ENCODE measurements at regions not wholly inside any gene's neighbourhood (a gene's known extent, or its start where the extent isn't known, plus 50 kb on each side); places are given as distances from the start of the nearest gene placed in this dataset.
"Not testable (repeated sequence)": the region's sequence is repeated elsewhere in the genome, so short reads cannot be mapped to it uniquely, and the experiment has no call there.

DNA sequence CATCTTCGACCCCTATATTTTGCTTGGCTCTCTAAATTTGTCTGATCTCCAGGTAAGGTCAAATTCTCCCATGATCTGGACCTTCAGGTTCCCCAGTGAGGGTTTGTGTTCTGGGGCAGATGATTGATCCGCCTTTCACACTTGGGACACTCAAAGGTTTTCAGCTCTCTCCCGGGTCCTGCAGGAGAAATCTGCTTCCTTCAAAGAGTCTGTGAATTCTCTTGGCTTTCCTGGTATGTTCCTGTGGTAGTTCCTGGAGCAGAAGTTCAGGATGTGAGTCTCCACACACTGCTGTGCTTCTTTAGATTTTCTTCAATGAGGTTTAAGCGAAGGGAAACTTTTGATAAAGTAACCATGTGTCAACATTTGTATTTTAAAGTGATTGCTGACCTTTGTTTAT lies 318.0 kb downstream of the TAF11L14 start:
- no peak for DNase-seq
- Histone ChIP-seq H3K4me1 (no peaks in the 10 kb centered on the region), H3K36me3 (ENCODE audit: low read depth, missing control alignments) (no peaks in the 10 kb centered on the region), H3K27ac (no peak overlapping the region), H3K4me3 (no peak overlapping the region), H3K9me3 (no peaks in the 10 kb centered on the region), H3K27me3 (no peaks in the 10 kb centered on the region)
- no peak for TF ChIP-seq POLR2A (IDR thresholded peaks at IDR 0.05)
- TF ChIP-seq, protein P1, sequence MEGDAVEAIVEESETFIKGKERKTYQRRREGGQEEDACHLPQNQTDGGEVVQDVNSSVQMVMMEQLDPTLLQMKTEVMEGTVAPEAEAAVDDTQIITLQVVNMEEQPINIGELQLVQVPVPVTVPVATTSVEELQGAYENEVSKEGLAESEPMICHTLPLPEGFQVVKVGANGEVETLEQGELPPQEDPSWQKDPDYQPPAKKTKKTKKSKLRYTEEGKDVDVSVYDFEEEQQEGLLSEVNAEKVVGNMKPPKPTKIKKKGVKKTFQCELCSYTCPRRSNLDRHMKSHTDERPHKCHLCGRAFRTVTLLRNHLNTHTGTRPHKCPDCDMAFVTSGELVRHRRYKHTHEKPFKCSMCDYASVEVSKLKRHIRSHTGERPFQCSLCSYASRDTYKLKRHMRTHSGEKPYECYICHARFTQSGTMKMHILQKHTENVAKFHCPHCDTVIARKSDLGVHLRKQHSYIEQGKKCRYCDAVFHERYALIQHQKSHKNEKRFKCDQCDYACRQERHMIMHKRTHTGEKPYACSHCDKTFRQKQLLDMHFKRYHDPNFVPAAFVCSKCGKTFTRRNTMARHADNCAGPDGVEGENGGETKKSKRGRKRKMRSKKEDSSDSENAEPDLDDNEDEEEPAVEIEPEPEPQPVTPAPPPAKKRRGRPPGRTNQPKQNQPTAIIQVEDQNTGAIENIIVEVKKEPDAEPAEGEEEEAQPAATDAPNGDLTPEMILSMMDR (IDR thresholded peaks at IDR 0.05) = no peak
- intact Hi-C loops (cut with DNase I; ENCODE audit: low total_unique reads) = no loop called here
- WGBS, 2 donors = 75 to 86% methylated on average over 4 of the region's 4 CpGs

DNA sequence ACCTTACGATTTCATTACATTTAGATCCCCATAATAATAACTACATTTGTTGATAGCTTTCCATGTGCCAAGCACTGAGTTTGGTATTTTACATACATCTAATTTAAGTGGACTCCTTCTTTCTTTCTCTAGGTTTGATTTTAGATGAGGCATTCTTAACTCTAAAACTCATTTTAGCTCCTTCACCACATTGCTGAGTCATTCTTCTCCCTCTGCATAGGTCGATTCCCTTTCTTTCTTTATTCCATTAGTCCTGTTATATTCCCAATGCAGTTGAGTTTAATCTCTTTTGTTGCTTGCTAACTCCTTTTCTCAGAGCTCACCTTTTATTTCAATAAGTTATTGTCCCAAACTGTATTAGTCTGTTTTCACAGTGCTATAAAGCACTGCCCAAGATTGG lies 329.8 kb downstream of the TAF11L14 start:
- intact Hi-C loops (cut with DNase I; ENCODE audit: low total_unique reads) = no loop called here
- DNase-seq = no peak
- H3K4me3 ChIP-seq = no peak overlapping the region
- no peak overlapping the region for H3K27ac ChIP-seq
- H3K4me1 ChIP-seq = no peaks in the 10 kb centered on the region
- WGBS, 2 donors = 82 to 86% methylated on average over 2 of the region's 2 CpGs
- H3K36me3 ChIP-seq (ENCODE audit: low read depth, missing control alignments) = no peaks in the 10 kb centered on the region
- no peaks in the 10 kb centered on the region for H3K27me3 ChIP-seq
- TF ChIP-seq, protein P1 (IDR thresholded peaks at IDR 0.05) = no peak
- no peak for TF ChIP-seq POLR2A (IDR thresholded peaks at IDR 0.05)
- H3K9me3 ChIP-seq = no peaks in the 10 kb centered on the region

- WGBS, 2 donors = 80 to 87% methylated on average over 4 to 5 of the region's 5 CpGs
- Histone ChIP-seq H3K4me1 (no peaks in the 10 kb centered on the region), H3K4me3 (no peak overlapping the region), H3K36me3 (ENCODE audit: low read depth, missing control alignments) (no peaks in the 10 kb centered on the region), H3K27me3 (no peaks in the 10 kb centered on the region), H3K9me3 (no peaks in the 10 kb centered on the region), H3K27ac (no peak overlapping the region)
- intact Hi-C loops (cut with DNase I; ENCODE audit: low total_unique reads) = no loop called here
- DNase-seq = no peak
- no peak for TF ChIP-seq POLR2A (IDR thresholded peaks at IDR 0.05)
- TF ChIP-seq, protein P1 (IDR thresholded peaks at IDR 0.05) = no peak
These were observed 332.6 kb downstream of the TAF11L14 start for GRCh38 chr5:17966640-17967402.

- H3K4me3 ChIP-seq = no peak overlapping the region
- TF ChIP-seq, protein P1 (IDR thresholded peaks at IDR 0.05) = no peak
- no peak for TF ChIP-seq POLR2A (IDR thresholded peaks at IDR 0.05)
- intact Hi-C loops (cut with DNase I; ENCODE audit: low total_unique reads) = no loop called here
- H3K9me3 ChIP-seq = no peaks in the 10 kb centered on the region
- H3K4me1 ChIP-seq = no peaks in the 10 kb centered on the region
- WGBS, 2 donors = 84 to 96% methylated on average over 1 of the region's 1 CpG
- no peaks in the 10 kb centered on the region for H3K27me3 ChIP-seq
- H3K36me3 ChIP-seq (ENCODE audit: low read depth, missing control alignments) = no peaks in the 10 kb centered on the region
- no peak for DNase-seq
- H3K27ac ChIP-seq = no peak overlapping the region
These were observed 342.1 kb downstream of the TAF11L14 start for GRCh38 chr5:17976404-17976803.

- Histone ChIP-seq H3K4me3 (no peak overlapping the region), H3K4me1 (no peaks in the 10 kb centered on the region), H3K36me3 (ENCODE audit: low read depth, missing control alignments) (no peaks in the 10 kb centered on the region), H3K27ac (no peak overlapping the region), H3K9me3 (no peaks in the 10 kb centered on the region), H3K27me3 (no peaks in the 10 kb centered on the region)
- 83 to 88% methylated on average over 2 of the region's 2 CpGs for WGBS, 2 donors
- intact Hi-C loops (cut with DNase I; ENCODE audit: low total_unique reads) = no loop called here
- no peak for DNase-seq
- TF ChIP-seq, protein P1 (IDR thresholded peaks at IDR 0.05) = no peak
- TF ChIP-seq POLR2A (IDR thresholded peaks at IDR 0.05) = no peak
These were observed 344.7 kb downstream of the TAF11L14 start for GRCh38 chr5:17978954-17979353.

GRCh38 chr5:17982626-17983025 lies 348.4 kb downstream of the TAF11L14 start:
- H3K27ac ChIP-seq; DNase-seq; intact Hi-C loops (cut with DNase I; ENCODE audit: low total_unique reads); H3K4me3 ChIP-seq; H3K27me3 ChIP-seq; H3K36me3 ChIP-seq (ENCODE audit: low read depth, missing control alignments); H3K9me3 ChIP-seq; H3K4me1 ChIP-seq: not testable (repeated sequence)
- 87 to 93% methylated on average over 3 of the region's 3 CpGs for WGBS, 2 donors
